Upper lobe of left lung (tissue), 6 donors: ENCODE measurements at regions not wholly inside any gene's neighbourhood (a gene's known extent, or its start where the extent isn't known, plus 50 kb on each side); places are given as distances from the start of the nearest gene placed in this dataset.
A peak's percentile ranks its signal among the peaks of the same experiment; 100 is the strongest.

Experiments used
- ATAC-seq, 2 donors: fragments of 200-7000 bp; cut with Tn5 transposase; one replicate each; pipeline ENCODE4 v1.9.1; 2022; ENCODE audit warnings: mild to moderate bottlenecking in 2 of 2, moderate library complexity in 2 of 2; ENCODE audit not compliant: low FRiP score in 2 of 2
- DNase-seq, 2 donors: peaks; one replicate each; pipeline ENCODE4 v3.0.0-alpha.2; 2019 to 2020
- H3K27ac ChIP-seq, 4 donors: fragments of 200-600 bp; sonication (generic); one replicate each; pipeline ENCODE4 v1.5.1; 2016 to 2019
- H3K27me3 ChIP-seq, 4 donors: fragments of 200-600 bp; sonication (generic); one replicate each; pipeline ENCODE4 v1.5.1; 2017 to 2019
- H3K36me3 ChIP-seq, 4 donors: fragments of 200-600 bp; sonication (generic); one replicate each; pipeline ENCODE4 v1.5.1; 2016 to 2019
- H3K4me1 ChIP-seq, 4 donors: fragments of 200-600 bp; sonication (generic); one replicate each; pipeline ENCODE4 v1.5.1; 2018 to 2019
- H3K4me3 ChIP-seq, 4 donors: fragments of 200-600 bp; sonication (generic); one replicate each; pipeline ENCODE4 v1.5.1; 2017 to 2019; ENCODE audit warnings: mild to moderate bottlenecking in 2 of 4, moderate library complexity in 1 of 4
- H3K9me3 ChIP-seq, 4 donors: fragments of 200-600 bp; sonication (generic); one replicate each; pipeline ENCODE4 v1.5.1; 2018 to 2019
- EP300 ChIP-seq, 4 donors: sonication (generic); formaldehyde crosslinking; IDR thresholded peaks; one replicate each; pipeline ENCODE4 v1.5.1; 2017; ENCODE audit warnings: antibody characterized with exemption in 4 of 4, control low read depth in 2 of 4
- POLR2A ChIP-seq, 4 donors: fragments of 450-650 bp; IDR thresholded peaks; one replicate each; pipeline ENCODE4 v1.5.1; 2016 to 2017; ENCODE audit warnings: antibody characterized with exemption in 4 of 4, mild to moderate bottlenecking in 2 of 4
- POLR2AphosphoS5 ChIP-seq, 2 donors: sonication (generic); formaldehyde crosslinking; IDR thresholded peaks; one replicate each; pipeline ENCODE4 v1.5.1; 2017; ENCODE audit warnings: antibody characterized with exemption in 2 of 2
- WGBS, 2 donors: methylation state at CpG; one replicate each; pipeline ENCODE4 v1.1.5; 2017 to 2018; 5-methylcytosine and 5-hydroxymethylcytosine counted together
- TF ChIP-seq, protein P1 (sequence below), 6 experiments: fragments of 450-650 bp in 4 of 6; fragments of 200-600 bp in 2 of 6; sonication (generic) in 2 of 6; IDR thresholded peaks; one replicate each; pipeline ENCODE4 v1.5.1; 2016 to 2019; ENCODE audit warnings: antibody characterized with exemption in 6 of 6
- donor health status: DM: no; HTN: no; CAD: no; lungs with moderate emphysema.
- donor health status: DM: no; HTN: yes; CAD: no; lungs with severe emphysema.

DNA sequence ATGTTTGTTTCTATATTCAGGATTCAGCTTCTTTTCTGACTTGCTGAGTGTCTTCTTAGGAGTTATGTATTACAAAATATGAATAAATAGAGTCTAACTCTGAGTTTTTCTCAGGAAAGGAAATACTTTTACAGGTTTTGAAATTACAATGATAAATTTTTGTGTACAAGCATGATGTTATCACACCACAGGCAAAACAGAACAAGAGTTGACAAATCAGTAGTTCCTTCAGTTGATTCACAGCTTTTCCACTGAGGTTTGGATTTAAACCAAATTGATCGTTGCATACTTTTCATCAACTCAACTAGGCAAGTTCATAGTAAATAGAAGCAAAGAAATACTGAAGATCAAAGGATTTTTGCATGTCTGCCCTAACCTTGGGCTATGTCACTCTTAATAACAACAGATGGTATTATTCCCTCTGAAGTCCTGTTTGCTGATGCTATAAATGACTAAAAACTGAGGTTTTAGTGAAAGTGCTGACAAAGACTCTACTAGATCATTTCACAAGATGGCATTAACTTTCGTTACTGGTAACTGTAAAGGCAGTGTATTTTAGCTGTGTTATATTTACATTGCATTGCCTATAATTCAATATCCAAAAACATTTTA, 520.2 kb downstream of the FLRT2 start:
- ATAC-seq: no peak
- H3K4me3 ChIP-seq: no peak overlapping the region
- TF ChIP-seq EP300 (IDR thresholded peaks at IDR 0.05): no peak
- TF ChIP-seq POLR2A (IDR thresholded peaks at IDR 0.05): no peak
- no peak for TF ChIP-seq POLR2AphosphoS5 (IDR thresholded peaks at IDR 0.05)
- TF ChIP-seq, protein P1, sequence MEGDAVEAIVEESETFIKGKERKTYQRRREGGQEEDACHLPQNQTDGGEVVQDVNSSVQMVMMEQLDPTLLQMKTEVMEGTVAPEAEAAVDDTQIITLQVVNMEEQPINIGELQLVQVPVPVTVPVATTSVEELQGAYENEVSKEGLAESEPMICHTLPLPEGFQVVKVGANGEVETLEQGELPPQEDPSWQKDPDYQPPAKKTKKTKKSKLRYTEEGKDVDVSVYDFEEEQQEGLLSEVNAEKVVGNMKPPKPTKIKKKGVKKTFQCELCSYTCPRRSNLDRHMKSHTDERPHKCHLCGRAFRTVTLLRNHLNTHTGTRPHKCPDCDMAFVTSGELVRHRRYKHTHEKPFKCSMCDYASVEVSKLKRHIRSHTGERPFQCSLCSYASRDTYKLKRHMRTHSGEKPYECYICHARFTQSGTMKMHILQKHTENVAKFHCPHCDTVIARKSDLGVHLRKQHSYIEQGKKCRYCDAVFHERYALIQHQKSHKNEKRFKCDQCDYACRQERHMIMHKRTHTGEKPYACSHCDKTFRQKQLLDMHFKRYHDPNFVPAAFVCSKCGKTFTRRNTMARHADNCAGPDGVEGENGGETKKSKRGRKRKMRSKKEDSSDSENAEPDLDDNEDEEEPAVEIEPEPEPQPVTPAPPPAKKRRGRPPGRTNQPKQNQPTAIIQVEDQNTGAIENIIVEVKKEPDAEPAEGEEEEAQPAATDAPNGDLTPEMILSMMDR (IDR thresholded peaks at IDR 0.05): no peak
- H3K27me3 ChIP-seq: no peaks in the 10 kb centered on the region
- no peaks in the 10 kb centered on the region for H3K9me3 ChIP-seq
- DNase-seq: no peak
- H3K36me3 ChIP-seq: no peaks in the 10 kb centered on the region
- H3K4me1 ChIP-seq: no peaks in the 10 kb centered on the region
- no peak overlapping the region for H3K27ac ChIP-seq
- 55 to 58% methylated on average over 2 of the region's 2 CpGs for WGBS, 2 donors

DNA sequence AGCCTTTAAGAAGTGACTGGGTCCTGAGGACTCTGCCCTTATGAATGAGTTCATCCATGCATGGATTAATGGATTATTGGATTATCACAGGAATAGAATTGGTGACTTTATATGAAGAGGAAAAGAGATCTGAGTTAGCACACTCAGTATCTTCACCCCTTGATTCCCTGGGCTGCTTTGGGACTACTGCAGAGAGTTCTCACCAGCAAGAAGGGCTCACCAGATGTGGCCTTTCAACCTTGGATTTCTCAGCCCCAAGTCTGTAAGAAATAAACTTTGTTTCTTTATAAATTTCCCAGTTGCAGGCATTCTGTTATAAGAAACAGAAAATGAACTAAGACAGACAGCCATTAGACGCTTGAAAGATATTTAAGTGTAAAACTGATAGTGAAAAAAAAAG, 509.2 kb downstream of the FLRT2 start:
- Histone ChIP-seq H3K27me3 (no peaks in the 10 kb centered on the region), H3K9me3 (peaks cover 0 to 6% (median 0%) of the 10 kb centered on the region in 4 donors), H3K27ac (no peak overlapping the region), H3K36me3 (no peaks in the 10 kb centered on the region), H3K4me3 (no peak overlapping the region), H3K4me1 (no peaks in the 10 kb centered on the region)
- WGBS, 2 donors: 90 to 94% methylated on average over 1 of the region's 1 CpG
- ATAC-seq (no peak), DNase-seq (no peak)
- TF ChIP-seq, protein P1 (IDR thresholded peaks at IDR 0.05): no peak
- no peak for TF ChIP-seq POLR2AphosphoS5 (IDR thresholded peaks at IDR 0.05)
- no peak for TF ChIP-seq EP300 (IDR thresholded peaks at IDR 0.05)
- no peak for TF ChIP-seq POLR2A (IDR thresholded peaks at IDR 0.05)

DNA sequence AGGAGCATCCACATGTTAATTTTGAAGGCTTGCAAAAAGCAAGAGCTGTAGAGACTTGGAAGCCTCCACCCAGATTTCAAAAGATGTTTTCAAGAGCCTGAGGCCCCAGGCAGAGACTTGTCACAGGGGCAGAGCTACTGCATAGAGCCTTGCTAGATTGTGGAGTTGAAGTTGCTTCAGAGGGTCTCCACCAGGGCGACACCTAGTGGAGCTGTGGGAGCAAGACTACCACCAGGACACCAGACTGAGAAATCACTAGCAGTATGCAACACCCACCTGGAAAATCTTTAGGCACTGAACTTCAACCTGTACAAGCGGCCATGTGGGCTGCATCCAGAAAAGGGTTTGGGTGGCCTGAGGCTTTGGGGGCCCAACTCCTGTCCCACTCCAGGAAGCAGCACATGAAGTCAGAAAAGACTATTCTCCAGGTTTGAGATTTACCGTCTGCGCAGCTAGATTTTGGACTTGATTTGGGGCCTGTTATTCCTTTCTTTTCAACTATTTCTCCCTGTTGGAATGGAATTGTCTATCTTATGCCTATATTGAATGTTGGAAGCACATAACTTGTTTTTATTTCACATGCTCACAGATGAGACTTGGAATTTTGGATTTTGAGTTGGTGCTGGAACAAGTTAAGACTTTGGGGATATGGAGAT, 508.6 kb downstream of the FLRT2 start:
- Histone ChIP-seq H3K27ac (no peak overlapping the region), H3K4me3 (no peak overlapping the region), H3K36me3 (no peaks in the 10 kb centered on the region), H3K4me1 (no peaks in the 10 kb centered on the region), H3K9me3 (peaks cover 0 to 6% (median 0%) of the 10 kb centered on the region in 4 donors), H3K27me3 (no peaks in the 10 kb centered on the region)
- WGBS, 2 donors: 57 to 78% methylated on average over 3 to 4 of the region's 4 CpGs
- no peak for TF ChIP-seq POLR2A (IDR thresholded peaks at IDR 0.05)
- TF ChIP-seq, protein P1 (IDR thresholded peaks at IDR 0.05): peak in 5 of 6 experiments; percentile 33 to 54 (median 49)
- DNase-seq: peak in 1 of 2 donors; percentile 33
- ATAC-seq: peak; percentile 70 to 85

- Histone ChIP-seq H3K9me3 (no peaks in the 10 kb centered on the region), H3K27me3 (no peaks in the 10 kb centered on the region), H3K36me3 (no peaks in the 10 kb centered on the region), H3K4me1 (no peaks in the 10 kb centered on the region), H3K4me3 (no peak overlapping the region), H3K27ac (no peak overlapping the region)
- ATAC-seq: no peak
- 51 to 53% methylated on average over 2 of the region's 2 CpGs for WGBS, 2 donors
- TF ChIP-seq, protein P1 (IDR thresholded peaks at IDR 0.05): peak in 2 of 6 experiments; percentile 6 to 10
- TF ChIP-seq POLR2A (IDR thresholded peaks at IDR 0.05): no peak
- DNase-seq: no peak
These were observed 505.9 kb downstream of the FLRT2 start for GRCh38 chr14:86035882-86036281.

DNA sequence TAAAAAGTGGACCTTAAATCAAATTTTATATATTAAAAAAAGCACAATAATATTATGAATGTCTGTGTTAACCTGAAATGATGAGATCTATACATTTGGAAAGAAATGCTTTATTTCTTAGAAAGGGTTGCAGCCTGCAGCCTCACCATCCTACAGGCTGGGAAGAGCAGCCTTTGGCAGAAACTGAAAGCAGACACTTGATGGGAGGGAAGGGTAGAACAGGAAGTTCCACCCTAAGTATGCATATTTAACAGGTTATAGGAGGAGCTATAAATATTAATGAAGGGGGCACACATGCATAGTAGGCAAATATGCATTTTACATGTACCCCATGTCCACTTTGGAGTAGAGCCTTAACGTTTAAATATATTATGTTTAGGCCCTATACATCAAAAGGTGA, 498.0 kb downstream of the FLRT2 start:
- no peak overlapping the region for H3K4me3 ChIP-seq
- no peak for DNase-seq
- TF ChIP-seq POLR2AphosphoS5 (IDR thresholded peaks at IDR 0.05) (no peak), EP300 (IDR thresholded peaks at IDR 0.05) (no peak)
- WGBS, 2 donors: 84 to 90% methylated on average over 1 of the region's 1 CpG
- H3K27me3 ChIP-seq: no peaks in the 10 kb centered on the region
- H3K36me3 ChIP-seq: no peaks in the 10 kb centered on the region
- no peaks in the 10 kb centered on the region for H3K4me1 ChIP-seq
- no peak for ATAC-seq
- no peaks in the 10 kb centered on the region for H3K9me3 ChIP-seq
- no peak overlapping the region for H3K27ac ChIP-seq
